ENCODE measurements at regions not wholly inside any gene's neighbourhood (a gene's known extent, or its start where the extent isn't known, plus 50 kb on each side); places are given as distances from the start of the nearest gene placed in this dataset.

DNA sequence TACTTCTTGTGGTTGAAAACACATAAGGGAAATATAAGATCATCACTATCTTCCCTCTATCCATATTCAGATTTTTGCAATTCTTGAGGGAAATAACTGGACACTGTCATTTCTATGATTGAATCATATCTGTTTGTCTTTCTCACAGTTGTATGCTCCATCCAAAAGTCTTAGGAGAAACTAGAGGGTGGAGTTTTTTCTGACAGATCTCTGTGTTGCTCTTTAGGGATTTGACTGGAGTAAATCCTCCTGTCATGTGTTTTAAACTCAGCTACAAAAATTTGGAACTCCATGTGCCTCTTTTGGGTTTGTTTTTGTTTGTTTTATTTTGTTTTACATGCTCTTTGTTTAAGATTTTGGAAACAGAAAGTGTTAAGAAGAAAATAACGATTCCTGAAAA lies 136.5 kb downstream of the SPATA18 start:
- no peak for TF ChIP-seq REST (IDR thresholded peaks at IDR 0.05)
- no peak for TF ChIP-seq HDAC2 (IDR thresholded peaks at IDR 0.05)
- no peak for TF ChIP-seq CTCF (IDR thresholded peaks at IDR 0.05)
- TF ChIP-seq PHF8 (IDR thresholded peaks at IDR 0.05; ENCODE audit: borderline replicate concordance, low read depth): no peak
- TF ChIP-seq POLR2A (IDR thresholded peaks at IDR 0.05; ENCODE audit: low read length): no peak
- TF ChIP-seq JUNB (IDR thresholded peaks at IDR 0.05): no peak
- TF ChIP-seq USF2 (IDR thresholded peaks at IDR 0.05): no peak
- TF ChIP-seq NR3C1 (IDR thresholded peaks at IDR 0.05): no peak
- TF ChIP-seq KDM1A (IDR thresholded peaks at IDR 0.05; ENCODE audit: low read depth): no peak
- TF ChIP-seq CBX2 (IDR thresholded peaks at IDR 0.05; ENCODE audit: borderline replicate concordance, low read depth): no peak
- TF ChIP-seq, protein P1, sequence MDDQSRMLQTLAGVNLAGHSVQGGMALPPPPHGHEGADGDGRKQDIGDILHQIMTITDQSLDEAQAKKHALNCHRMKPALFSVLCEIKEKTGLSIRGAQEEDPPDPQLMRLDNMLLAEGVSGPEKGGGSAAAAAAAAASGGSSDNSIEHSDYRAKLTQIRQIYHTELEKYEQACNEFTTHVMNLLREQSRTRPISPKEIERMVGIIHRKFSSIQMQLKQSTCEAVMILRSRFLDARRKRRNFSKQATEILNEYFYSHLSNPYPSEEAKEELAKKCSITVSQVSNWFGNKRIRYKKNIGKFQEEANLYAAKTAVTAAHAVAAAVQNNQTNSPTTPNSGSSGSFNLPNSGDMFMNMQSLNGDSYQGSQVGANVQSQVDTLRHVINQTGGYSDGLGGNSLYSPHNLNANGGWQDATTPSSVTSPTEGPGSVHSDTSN (IDR thresholded peaks at IDR 0.05): no peak
